HG03521 (cell line): ENCODE measurements at regions not wholly inside any gene's neighbourhood (a gene's known extent, or its start where the extent isn't known, plus 50 kb on each side); places are given as distances from the start of the nearest gene placed in this dataset.

Experiments
- ATAC-seq: cut with Tn5 transposase; IDR thresholded peaks from one replicate; pipeline ENCODE4 v1.9.1; 2021; ENCODE audit warnings: mild to moderate bottlenecking, moderate library complexity; ENCODE audit not compliant: unreplicated experiment

- ATAC-seq, result no peak
Measured at GRCh38 chr11:115721296-115721995, 217.2 kb upstream of the CADM1 start.

GRCh38 chr11:115720602-115721245, 216.5 kb upstream of the CADM1 start:
- no peak for ATAC-seq

- ATAC-seq, result no peak
Measured at GRCh38 chr11:115718945-115719344, 214.7 kb upstream of the CADM1 start.

GRCh38 chr11:115718106-115718505, 213.9 kb upstream of the CADM1 start:
- ATAC-seq, result no peak

- no peak for ATAC-seq
Measured at GRCh38 chr11:115716601-115717529, 212.7 kb upstream of the CADM1 start.

- no peak for ATAC-seq
Measured at GRCh38 chr11:115716080-115716479, 211.9 kb upstream of the CADM1 start.

GRCh38 chr11:115715251-115715770, 211.1 kb upstream of the CADM1 start:
- ATAC-seq, result no peak

- no peak for ATAC-seq
Measured at GRCh38 chr11:115712296-115712695, 208.1 kb upstream of the CADM1 start.

GRCh38 chr11:115710980-115711379, 206.8 kb upstream of the CADM1 start:
- no peak for ATAC-seq

- no peak for ATAC-seq
Measured at GRCh38 chr11:115710426-115710825, 206.2 kb upstream of the CADM1 start.

GRCh38 chr11:115709297-115709696, 205.1 kb upstream of the CADM1 start:
- ATAC-seq, result no peak

GRCh38 chr11:115707180-115707905, 203.1 kb upstream of the CADM1 start:
- no peak for ATAC-seq

- ATAC-seq, result no peak
Measured at GRCh38 chr11:115706626-115707135, 202.5 kb upstream of the CADM1 start.

GRCh38 chr11:115705200-115705599, 201.0 kb upstream of the CADM1 start:
- ATAC-seq, result no peak

- ATAC-seq, result no peak
Measured at GRCh38 chr11:115700981-115701875, 197.0 kb upstream of the CADM1 start.

- no peak for ATAC-seq
Measured at GRCh38 chr11:115700496-115700895, 196.3 kb upstream of the CADM1 start.

GRCh38 chr11:115699733-115700132, 195.5 kb upstream of the CADM1 start:
- ATAC-seq, result no peak

- no peak for ATAC-seq
Measured at GRCh38 chr11:115699326-115699725, 195.1 kb upstream of the CADM1 start.

- ATAC-seq, result no peak
Measured at GRCh38 chr11:115698243-115698642, 194.0 kb upstream of the CADM1 start.
